H1 (cell line): ENCODE measurements at regions not wholly inside any gene's neighbourhood (a gene's known extent, or its start where the extent isn't known, plus 50 kb on each side); places are given as distances from the start of the nearest gene placed in this dataset.

Source experiments
- CTCF ChIA-PET: fragments of 300-600 bp; sonication (Branson Sonifier 250); formaldehyde crosslinking; loops from one replicate; lab custom pipeline; 2021; ENCODE audit not compliant: partially characterized antibody; lab: Charles Lee
- POLR2A ChIA-PET: fragments of 300-600 bp; sonication (Branson Sonifier 250); formaldehyde crosslinking; loops from one replicate; lab custom pipeline; 2021; ENCODE audit warnings: inconsistent platforms; ENCODE audit not compliant: partially characterized antibody; lab: Charles Lee
- DNase-seq, 2 experiments: peaks; one replicate each; pipeline versions ENCODE4 v3.0.0 to v3.0.0-alpha.2; 2010 to 2022; ENCODE audit warnings: low spot score in 2 of 2, low read depth in 1 of 2, mixed read lengths in 1 of 2
- FAIRE-seq: peaks from 2 replicates; lab custom pipeline; 2011; peaks lifted over from hg19 to GRCh38; lab: Jason Lieb, UNC
- H2AFZ ChIP-seq: 2 replicates; pipeline ENCODE4 v1.8.1; 2012; ENCODE audit warnings: low read length, inconsistent platforms
- H2AK5ac ChIP-seq: 2 replicates; pipeline ENCODE4 v1.6.1; 2013; ENCODE audit warnings: low read depth, low read length
- H2BK120ac ChIP-seq: replicated peaks from 2 replicates; pipeline ENCODE3; 2013; ENCODE audit warnings: low read depth, low read length, inconsistent platforms
- H2BK12ac ChIP-seq: 2 replicates; pipeline ENCODE4 v1.6.1; 2013; ENCODE audit warnings: low read depth, low read length
- H2BK15ac ChIP-seq: 2 replicates; pipeline ENCODE4 v1.6.1; 2013; ENCODE audit warnings: low read length
- H2BK20ac ChIP-seq: 2 replicates; pipeline ENCODE4 v1.6.1; 2013; ENCODE audit warnings: low read length
- H2BK5ac ChIP-seq: 2 replicates; pipeline ENCODE4 v1.6.1; 2013; ENCODE audit warnings: low read depth, low read length
- H3K14ac ChIP-seq: 2 replicates; pipeline ENCODE4 v1.6.1; 2013; ENCODE audit warnings: inconsistent platforms; ENCODE audit not compliant: insufficient read length
- H3K18ac ChIP-seq: 2 replicates; pipeline ENCODE4 v1.6.1; 2013; ENCODE audit warnings: low read length; ENCODE audit errors: extremely low read depth
- H3K23ac ChIP-seq: 2 replicates; pipeline ENCODE4 v1.6.1; 2013; ENCODE audit warnings: inconsistent platforms; ENCODE audit not compliant: insufficient read length
- H3K23me2 ChIP-seq: 2 replicates; pipeline ENCODE4 v1.6.1; 2013; ENCODE audit warnings: low read depth, low read length
- H3K27ac ChIP-seq: 2 replicates; pipeline ENCODE4 v1.6.1; 2011; ENCODE audit warnings: low read depth, low read length, inconsistent platforms
- H3K27me3 ChIP-seq, 4 experiments: replicated peaks in 1 of 4; 1 replicate in 1 of 4; 2 replicates in 3 of 4; pipeline versions ENCODE4 v1.6.1 to v1.8.1; 2011 to 2013; ENCODE audit warnings: low read length in 3 of 4, mild to moderate bottlenecking in 3 of 4, inconsistent platforms in 2 of 4, mixed read lengths in 2 of 4, moderate library complexity in 1 of 4; ENCODE audit not compliant: control insufficient read depth in 3 of 4, insufficient read depth in 3 of 4; ENCODE audit errors: extremely low read depth in 1 of 4
- H3K36me3 ChIP-seq, 4 experiments: 2 replicates each; pipeline versions ENCODE4 v1.6.1 to v1.8.1; 2011 to 2013; ENCODE audit warnings: mild to moderate bottlenecking in 4 of 4, low read length in 3 of 4, moderate library complexity in 2 of 4, control low read depth in 1 of 4, inconsistent platforms in 1 of 4; ENCODE audit not compliant: insufficient read depth in 4 of 4, control insufficient read depth in 2 of 4
- H3K4ac ChIP-seq: replicated peaks from 2 replicates; pipeline ENCODE3; 2013; ENCODE audit warnings: low read length, low read depth, mixed read lengths, inconsistent platforms; ENCODE audit not compliant: insufficient read length
- H3K4me1 ChIP-seq, 4 experiments: replicated peaks in 1 of 4; 1 replicate in 1 of 4; 2 replicates in 3 of 4; pipeline versions ENCODE4 v1.6.1 to v1.8.1; 2011 to 2013; ENCODE audit warnings: low read length in 3 of 4, inconsistent platforms in 2 of 4, mixed read lengths in 1 of 4; ENCODE audit not compliant: insufficient read depth in 4 of 4, control insufficient read depth in 3 of 4
- H3K4me2 ChIP-seq, 2 experiments: 2 replicates each; pipeline versions ENCODE4 v1.6.1 to v1.8.1; 2011 to 2013; ENCODE audit warnings: low read depth in 2 of 2, low read length in 2 of 2, control low read depth in 1 of 2, inconsistent platforms in 1 of 2, mild to moderate bottlenecking in 1 of 2; ENCODE audit not compliant: insufficient read depth in 1 of 2
- H3K4me3 ChIP-seq, 4 experiments: fragments of 200-600, 300-600 bp in 1 of 4; sonication (generic), shearing (Covaris generic), sonication (Bioruptor Twin) in 1 of 4; 2 replicates each; pipeline versions ENCODE4 v1.5.1 to v1.8.1; 2011 to 2016; ENCODE audit warnings: low read length in 4 of 4, low read depth in 3 of 4, control low read depth in 2 of 4, inconsistent platforms in 2 of 4, mild to moderate bottlenecking in 2 of 4, mixed read lengths in 1 of 4, moderate library complexity in 1 of 4; ENCODE audit not compliant: insufficient read depth in 2 of 4; ENCODE audit errors: extremely low read depth in 1 of 4
- H3K56ac ChIP-seq: replicated peaks from 2 replicates; pipeline ENCODE3; 2013; ENCODE audit warnings: low read depth, mild to moderate bottlenecking, mixed read lengths, low read length, inconsistent platforms; ENCODE audit not compliant: insufficient read length
- H3K79me1 ChIP-seq: 2 replicates; pipeline ENCODE4 v1.6.1; 2013; ENCODE audit warnings: low read depth, low read length, control low read depth
- H3K79me2 ChIP-seq, 2 experiments: 2 replicates each; pipeline versions ENCODE4 v1.6.1 to v1.8.1; 2012 to 2013; ENCODE audit warnings: low read length in 2 of 2, mild to moderate bottlenecking in 2 of 2, inconsistent platforms in 1 of 2; ENCODE audit not compliant: insufficient read depth in 2 of 2, control insufficient read depth in 1 of 2
- H3K9ac ChIP-seq, 4 experiments: replicated peaks in 1 of 4; 1 replicate in 1 of 4; 2 replicates in 3 of 4; pipeline versions ENCODE4 v1.6.1 to v1.8.1; 2011 to 2013; ENCODE audit warnings: low read depth in 3 of 4, low read length in 3 of 4, control low read depth in 2 of 4, mild to moderate bottlenecking in 2 of 4, moderate library complexity in 2 of 4, inconsistent platforms in 1 of 4; ENCODE audit errors: extremely low read depth in 1 of 4
- H3K9me3 ChIP-seq, 2 experiments: 2 replicates each; pipeline versions ENCODE4 v1.6.1 to v1.8.1; 2012 to 2013; ENCODE audit warnings: mild to moderate bottlenecking in 2 of 2, moderate library complexity in 2 of 2, control low read depth in 1 of 2, inconsistent platforms in 1 of 2, low read depth in 1 of 2, low read length in 1 of 2, mixed read lengths in 1 of 2; ENCODE audit not compliant: insufficient read depth in 2 of 2
- H4K20me1 ChIP-seq, 2 experiments: replicated peaks in 1 of 2; 2 replicates each; pipeline versions ENCODE3 to v1.8.1; 2011 to 2013; ENCODE audit warnings: inconsistent platforms in 2 of 2, low read length in 2 of 2, mild to moderate bottlenecking in 1 of 2; ENCODE audit not compliant: insufficient read depth in 2 of 2, control insufficient read depth in 1 of 2
- H4K5ac ChIP-seq: 2 replicates; pipeline ENCODE4 v1.6.1; 2013; ENCODE audit warnings: low read length, low read depth, mixed read lengths, inconsistent platforms; ENCODE audit not compliant: insufficient read length
- H4K8ac ChIP-seq: 2 replicates; pipeline ENCODE4 v1.8.0; 2013; ENCODE audit warnings: mild to moderate bottlenecking, moderate library complexity, low read length, inconsistent platforms; ENCODE audit not compliant: insufficient read depth; ENCODE audit errors: extremely low read depth
- H4K91ac ChIP-seq: replicated peaks from 2 replicates; pipeline ENCODE3; 2013; ENCODE audit warnings: low read length, mixed read lengths, inconsistent platforms; ENCODE audit not compliant: insufficient read length
- BCL11A ChIP-seq, 2 experiments: IDR thresholded peaks; one replicate each; pipeline ENCODE4 v1.6.1; 2011; ENCODE audit warnings: low read depth in 2 of 2, low read length in 2 of 2, mild to moderate bottlenecking in 2 of 2
- CBX5 ChIP-seq: fragments of 300-800, 300-1000 bp; sonication (generic); IDR thresholded peaks from 2 replicates; pipeline ENCODE4 v1.7.1; 2016; ENCODE audit warnings: antibody characterized with exemption, low read length, low read depth
- CREB1 ChIP-seq: IDR thresholded peaks from 2 replicates; pipeline ENCODE4 v1.6.1; 2012; ENCODE audit warnings: inconsistent platforms
- FOSL1 ChIP-seq: IDR thresholded peaks from 2 replicates; pipeline ENCODE4 v1.6.1; 2011; ENCODE audit warnings: mild to moderate bottlenecking, low read depth, low read length, moderate library complexity; ENCODE audit not compliant: insufficient read depth
- GABPA ChIP-seq: IDR thresholded peaks from 2 replicates; pipeline ENCODE4 v1.6.1; 2011; ENCODE audit warnings: mild to moderate bottlenecking, low read length, moderate library complexity, borderline replicate concordance; ENCODE audit not compliant: insufficient read depth
- HDAC2 ChIP-seq, 2 experiments: fragments of 300-600 bp in 1 of 2; sonication (generic) in 1 of 2; IDR thresholded peaks; 2 replicates each; pipeline ENCODE4 v1.6.1; 2011 to 2012; ENCODE audit warnings: low read depth in 2 of 2, low read length in 2 of 2, mild to moderate bottlenecking in 2 of 2, moderate library complexity in 2 of 2, borderline replicate concordance in 1 of 2, inconsistent platforms in 1 of 2
- JUN ChIP-seq: IDR thresholded peaks from 2 replicates; pipeline ENCODE4 v1.6.1; 2011; ENCODE audit warnings: low read depth, mild to moderate bottlenecking, improper control_type of control experiment, low read length
- NANOG ChIP-seq: IDR thresholded peaks from 2 replicates; pipeline ENCODE4 v1.6.1; 2011; ENCODE audit warnings: low read length, low read depth, mild to moderate bottlenecking, inconsistent platforms; ENCODE audit not compliant: insufficient read depth, poor library complexity, severe bottlenecking
- RBBP5 ChIP-seq: IDR thresholded peaks from 2 replicates; pipeline ENCODE4 v1.7.1; 2012; ENCODE audit warnings: low read depth, mild to moderate bottlenecking, inconsistent platforms, low read length, moderate library complexity, borderline replicate concordance
- RFX5 ChIP-seq: IDR thresholded peaks from 2 replicates; pipeline ENCODE4 v1.6.1; 2011; ENCODE audit warnings: low read depth, low read length, improper control_type of control experiment, borderline replicate concordance
- SIRT6 ChIP-seq: IDR thresholded peaks from one replicate; pipeline ENCODE4 v1.7.1; 2012; ENCODE audit warnings: low read length, inconsistent platforms
- TAF1 ChIP-seq: IDR thresholded peaks from 2 replicates; pipeline ENCODE4 v1.6.1; 2011; ENCODE audit warnings: mild to moderate bottlenecking, low read depth, low read length
- TAF7 ChIP-seq: optimal IDR thresholded peaks from 2 replicates; pipeline ENCODE3; 2011; ENCODE audit warnings: low read depth, mild to moderate bottlenecking, inconsistent platforms, low read length, moderate library complexity, borderline replicate concordance
- TCF12 ChIP-seq: IDR thresholded peaks from 2 replicates; pipeline ENCODE4 v1.6.1; 2011; ENCODE audit warnings: low read depth, mild to moderate bottlenecking, low read length
- YY1 ChIP-seq: IDR thresholded peaks from 2 replicates; pipeline ENCODE4 v1.6.1; 2011; ENCODE audit warnings: low read depth, mild to moderate bottlenecking, low read length
- WGBS, 2 experiments: shearing (Covaris generic) in 1 of 2; methylation state at CpG; one replicate each; pipeline versions ENCODE4 v1.1.6 to v1.1.7; 2013 to 2015; ENCODE audit warnings: low lambda C conversion rate in 2 of 2, mixed read lengths in 2 of 2, inconsistent platforms in 1 of 2, low coverage in 1 of 2, missing lambda C conversion rate in 1 of 2; ENCODE audit not compliant: insufficient replicate concordance in 2 of 2, insufficient coverage in 1 of 2, insufficient read length in 1 of 2; ENCODE audit errors: extremely low coverage in 1 of 2, missing lambda C conversion rate in 1 of 2; 5-methylcytosine and 5-hydroxymethylcytosine counted together

GRCh38 chr4:125917559-125917958 is 602.8 kb downstream of the FAT4 start:
- 100% methylated on average over 1 of the region's 1 CpG; no CpG with 5 or more reads in 1 of the 2 experiments for WGBS, 2 experiments
- TF ChIP-seq TAF1 (no peak), RBBP5 (no peak), TCF12 (no peak), BCL11A (IDR thresholded peaks at IDR 0.05; ENCODE audit: low read depth in 2 of 2, low read length in 2 of 2) (no peak), HDAC2 (IDR thresholded peaks at IDR 0.05; ENCODE audit: borderline replicate concordance in 1 of 2, low read depth in 2 of 2, low read length in 2 of 2) (no peak), RFX5 (no peak), YY1 (no peak), FOSL1 (no peak), GABPA (no peak), JUN (no peak), CBX5 (no peak), SIRT6 (no peak), TAF7 (no peak), CREB1 (no peak), NANOG (no peak)

More at GRCh38 chr4:125917559-125917958, 602.8 kb downstream of the FAT4 start:
- H2BK5ac ChIP-seq: no peak overlapping the region
- H2AK5ac ChIP-seq: no peak overlapping the region
- H4K91ac ChIP-seq: no peak overlapping the region
- ChIA-PET CTCF (no interaction called here), POLR2A (no interaction called here)
- H2BK20ac ChIP-seq: no peak overlapping the region
- no peak overlapping the region for H3K4me2 ChIP-seq
- H3K27me3 ChIP-seq: peaks cover 0 to 1% (median 0%) of the 10 kb centered on the region in 4 experiments; a peak in 1 of 7 replicates
- H3K79me1 ChIP-seq: no peaks in the 10 kb centered on the region
- H3K56ac ChIP-seq: no peak overlapping the region
- peaks cover 0 to 2% (median 0%) of the 10 kb centered on the region in 4 experiments; a peak in 1 of 7 replicates for H3K4me1 ChIP-seq
- no peak overlapping the region for H3K9ac ChIP-seq
- no peak overlapping the region for H2BK120ac ChIP-seq
- no peaks in the 10 kb centered on the region for H4K20me1 ChIP-seq
- H4K8ac ChIP-seq: no peak overlapping the region
- no peak overlapping the region for H4K5ac ChIP-seq
- H3K4ac ChIP-seq: no peak overlapping the region
- no peaks in the 10 kb centered on the region for H3K9me3 ChIP-seq
- no peak overlapping the region for H2BK12ac ChIP-seq
- FAIRE-seq (no peak), DNase-seq (no peak)
- no peak overlapping the region for H3K27ac ChIP-seq
- no peaks in the 10 kb centered on the region for H3K36me3 ChIP-seq
- no peak overlapping the region for H2AFZ ChIP-seq
- no peak overlapping the region for H3K14ac ChIP-seq
- no peak overlapping the region for H3K23ac ChIP-seq
- no peaks in the 10 kb centered on the region for H3K23me2 ChIP-seq
- H2BK15ac ChIP-seq: no peak overlapping the region
- H3K4me3 ChIP-seq: no peak overlapping the region
- no peak overlapping the region for H3K18ac ChIP-seq
- no peaks in the 10 kb centered on the region for H3K79me2 ChIP-seq
